Memory B cell (primary cell): ENCODE measurements at regions not wholly inside any gene's neighbourhood (a gene's known extent, or its start where the extent isn't known, plus 50 kb on each side); places are given as distances from the start of the nearest gene placed in this dataset.

ENCODE experiments used
- ATAC-seq: fragments of 150-1000 bp; cut with Tn5 transposase; 2 replicates; pipeline ENCODE4 v1.10.0; 2021; ENCODE audit warnings: low read depth, mild to moderate bottlenecking, moderate library complexity
- DNase-seq, 2 donors: peaks; one replicate each; pipeline ENCODE4 v3.0.0; 2022; ENCODE audit warnings: low spot score in 2 of 2
- H3K27ac Mint-ChIP-seq: one replicate; pipeline ENCODE4 v1.8.0; 2022; ENCODE audit warnings: mild to moderate bottlenecking, moderate library complexity, mixed read lengths
- H3K27me3 Mint-ChIP-seq: one replicate; pipeline ENCODE4 v1.8.0; 2022; ENCODE audit warnings: mixed read lengths
- H3K36me3 Mint-ChIP-seq: one replicate; pipeline ENCODE4 v1.8.0; 2022; ENCODE audit warnings: mild to moderate bottlenecking, mixed read lengths
- H3K4me1 Mint-ChIP-seq: one replicate; pipeline ENCODE4 v1.8.0; 2022; ENCODE audit warnings: mixed read lengths
- H3K4me3 Mint-ChIP-seq: one replicate; pipeline ENCODE4 v1.8.0; 2022; ENCODE audit warnings: mild to moderate bottlenecking, moderate library complexity, mixed read lengths
- H3K9me3 Mint-ChIP-seq: one replicate; pipeline ENCODE4 v1.8.0; 2022; ENCODE audit warnings: mixed read lengths

DNA sequence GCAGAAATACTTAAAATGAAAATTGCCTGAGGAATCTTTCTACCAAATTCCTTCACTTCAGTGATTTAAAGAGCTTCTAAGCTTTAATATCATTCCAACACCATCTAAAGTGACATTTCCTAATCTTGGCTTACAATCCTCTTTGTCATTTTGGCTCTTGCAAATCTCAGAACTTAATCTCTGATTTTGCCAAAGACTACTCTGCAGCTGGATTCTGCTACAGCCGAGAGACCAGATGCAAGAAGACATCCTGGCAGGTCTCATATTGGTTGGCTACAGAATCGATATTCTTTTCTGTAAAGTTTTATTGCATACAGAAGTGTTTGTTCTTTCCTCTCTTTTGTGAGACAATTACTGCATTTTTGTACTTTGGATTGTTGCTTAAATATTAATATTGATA lies 716.5 kb upstream of the LRATD1 start:
- no peak for ATAC-seq
- Mint-ChIP-seq H3K27ac (no peak overlapping the region), H3K36me3 (no peaks in the 10 kb centered on the region), H3K27me3 (no peaks in the 10 kb centered on the region), H3K9me3 (peaks cover 2% of the 10 kb centered on the region), H3K4me3 (no peak overlapping the region), H3K4me1 (no peaks in the 10 kb centered on the region)
- no peak for DNase-seq

DNA sequence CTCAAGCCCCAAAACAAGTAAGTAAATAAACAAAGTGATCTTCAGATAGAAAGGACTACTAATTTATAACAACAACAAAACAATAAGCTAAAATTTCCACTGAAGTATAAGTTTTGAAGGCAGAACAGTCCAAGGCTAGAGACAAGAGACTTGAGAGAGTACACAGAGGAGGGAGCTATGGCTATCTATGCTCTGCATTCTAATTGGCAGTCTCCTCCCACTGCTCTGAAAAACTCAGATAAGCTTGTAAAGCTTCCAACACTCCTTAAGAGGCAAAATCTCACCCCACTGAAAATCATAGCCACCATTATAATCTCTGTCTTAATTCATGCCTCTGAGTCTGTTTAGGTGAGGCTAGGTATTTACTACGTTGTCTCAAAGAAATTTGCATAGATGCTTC lies 714.6 kb upstream of the LRATD1 start:
- ATAC-seq, result no peak
- no peaks in the 10 kb centered on the region for H3K36me3 Mint-ChIP-seq
- H3K4me3 Mint-ChIP-seq, result no peak overlapping the region
- H3K27ac Mint-ChIP-seq, result no peak overlapping the region
- no peak for DNase-seq
- H3K27me3 Mint-ChIP-seq, result no peaks in the 10 kb centered on the region
- H3K4me1 Mint-ChIP-seq, result no peaks in the 10 kb centered on the region
- peaks cover 2% of the 10 kb centered on the region for H3K9me3 Mint-ChIP-seq

DNA sequence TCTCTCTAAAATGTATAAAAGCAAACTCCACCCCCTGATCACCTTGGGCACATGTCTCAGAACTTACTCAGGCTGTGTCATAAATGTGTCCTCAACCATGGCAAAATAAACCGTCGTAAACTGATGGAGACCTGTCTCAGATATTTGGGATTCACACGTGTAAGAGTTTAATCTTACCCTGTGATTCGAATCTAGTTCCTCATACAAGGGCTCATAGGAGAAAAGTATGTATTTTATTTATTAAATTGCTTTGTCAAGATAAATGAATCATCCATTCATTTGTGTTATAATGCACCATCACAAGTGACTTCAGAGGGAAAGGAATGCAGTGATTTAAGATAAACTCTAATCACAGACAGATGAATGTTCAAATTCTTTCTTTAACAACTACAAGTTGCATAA lies 712.5 kb upstream of the LRATD1 start:
- H3K36me3 Mint-ChIP-seq, result no peaks in the 10 kb centered on the region
- no peak for DNase-seq
- ATAC-seq, result no peak
- peaks cover 2% of the 10 kb centered on the region for H3K9me3 Mint-ChIP-seq
- no peaks in the 10 kb centered on the region for H3K4me1 Mint-ChIP-seq
- no peaks in the 10 kb centered on the region for H3K27me3 Mint-ChIP-seq
- H3K27ac Mint-ChIP-seq, result no peak overlapping the region
- no peak overlapping the region for H3K4me3 Mint-ChIP-seq

DNA sequence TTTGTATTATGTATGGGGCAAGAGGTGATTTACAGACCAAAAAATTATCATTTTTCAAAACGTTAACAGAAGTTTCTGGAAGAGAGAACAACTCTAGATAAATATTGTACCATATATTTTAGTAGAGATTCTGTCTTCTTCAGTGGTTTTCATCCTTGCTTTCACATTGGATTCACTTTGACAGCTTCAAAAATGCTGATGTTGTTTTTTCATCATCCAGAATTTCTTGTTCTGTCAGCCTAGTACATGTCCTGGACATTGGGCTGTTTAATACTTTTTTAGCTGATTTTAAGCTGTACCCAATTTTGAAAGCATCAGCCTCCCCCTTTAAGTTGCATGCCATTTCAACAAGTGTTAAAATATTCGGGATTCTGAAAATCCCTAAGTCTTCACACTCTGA lies 711.3 kb upstream of the LRATD1 start:
- H3K27me3 Mint-ChIP-seq, result no peaks in the 10 kb centered on the region
- no peaks in the 10 kb centered on the region for H3K4me1 Mint-ChIP-seq
- DNase-seq (no peak), ATAC-seq (no peak)
- H3K4me3 Mint-ChIP-seq, result no peak overlapping the region
- H3K9me3 Mint-ChIP-seq, result peaks cover 2% of the 10 kb centered on the region
- H3K27ac Mint-ChIP-seq, result no peak overlapping the region
- H3K36me3 Mint-ChIP-seq, result no peaks in the 10 kb centered on the region

DNA sequence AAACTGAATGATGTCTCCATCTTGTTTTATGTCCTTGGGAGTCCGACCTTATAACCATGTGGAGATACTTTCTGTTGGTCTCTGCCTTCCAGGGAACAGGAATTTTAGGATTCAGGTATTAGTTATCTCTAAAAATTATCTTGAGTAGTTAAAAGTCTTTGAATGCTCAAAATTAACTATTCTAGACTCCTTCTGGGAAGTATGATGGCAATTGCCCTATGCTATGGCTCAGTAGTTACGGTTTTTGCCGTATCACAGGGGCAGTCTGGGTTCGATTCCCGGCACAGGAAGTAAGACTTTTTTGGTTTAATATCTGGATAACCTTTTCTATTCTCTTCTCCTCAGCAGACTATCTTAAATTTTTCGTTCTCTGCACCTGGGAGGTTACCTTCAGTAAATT lies 708.7 kb upstream of the LRATD1 start:
- no peak for ATAC-seq
- Mint-ChIP-seq H3K27ac (no peak overlapping the region), H3K4me3 (no peak overlapping the region), H3K36me3 (no peaks in the 10 kb centered on the region), H3K9me3 (peaks cover 2% of the 10 kb centered on the region), H3K27me3 (no peaks in the 10 kb centered on the region), H3K4me1 (no peaks in the 10 kb centered on the region)
- no peak for DNase-seq

DNA sequence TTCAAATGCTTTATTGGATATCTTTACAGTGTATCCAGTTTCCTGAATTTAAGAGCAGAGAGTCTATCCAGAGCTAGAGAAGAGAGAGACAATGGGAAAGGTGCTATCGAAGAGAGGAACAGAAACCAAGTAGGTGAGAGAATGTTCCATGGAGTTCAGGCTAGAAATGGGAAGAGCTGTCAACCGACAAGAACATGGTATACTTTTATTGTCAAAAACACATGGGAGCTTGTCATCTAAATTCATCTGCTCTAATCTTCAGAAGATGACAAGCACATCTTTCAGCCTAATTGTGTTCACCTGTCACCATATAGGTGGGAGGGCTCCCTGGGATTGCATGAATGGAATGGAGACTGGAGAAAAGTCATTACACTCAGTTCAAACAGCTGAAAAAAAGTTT lies 690.4 kb upstream of the LRATD1 start:
- no peak for ATAC-seq
- Mint-ChIP-seq H3K27me3 (no peaks in the 10 kb centered on the region), H3K4me1 (no peaks in the 10 kb centered on the region)

DNA sequence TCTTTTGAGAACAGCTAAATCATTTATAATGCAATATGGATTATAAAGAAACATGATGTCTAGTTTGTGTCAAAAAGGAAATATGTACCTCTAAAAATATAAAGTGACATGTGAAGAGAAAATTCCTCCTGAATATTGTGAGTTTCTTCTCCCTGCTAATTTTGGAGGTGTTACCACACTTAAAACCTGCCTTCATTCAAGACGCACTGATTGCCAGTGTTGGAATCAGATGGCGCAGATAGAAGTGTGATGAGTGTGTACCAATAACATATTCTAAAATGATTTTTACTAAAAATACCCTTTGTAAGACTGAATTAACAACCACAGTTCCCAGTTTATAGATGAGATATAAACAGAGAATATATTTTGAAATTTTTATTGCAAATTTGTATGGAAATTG lies 681.8 kb upstream of the LRATD1 start:
- Mint-ChIP-seq H3K9me3 (peaks cover 5% of the 10 kb centered on the region), H3K27ac (no peak overlapping the region), H3K4me3 (no peak overlapping the region), H3K36me3 (no peaks in the 10 kb centered on the region), H3K4me1 (no peaks in the 10 kb centered on the region), H3K27me3 (no peaks in the 10 kb centered on the region)
- ATAC-seq (no peak), DNase-seq (no peak)

More for the DNA sequence above, 690.4 kb upstream of the LRATD1 start:
- Mint-ChIP-seq H3K36me3 (no peaks in the 10 kb centered on the region), H3K27ac (no peak overlapping the region), H3K9me3 (peaks cover 4% of the 10 kb centered on the region), H3K4me3 (no peak overlapping the region)
- no peak for DNase-seq

DNA sequence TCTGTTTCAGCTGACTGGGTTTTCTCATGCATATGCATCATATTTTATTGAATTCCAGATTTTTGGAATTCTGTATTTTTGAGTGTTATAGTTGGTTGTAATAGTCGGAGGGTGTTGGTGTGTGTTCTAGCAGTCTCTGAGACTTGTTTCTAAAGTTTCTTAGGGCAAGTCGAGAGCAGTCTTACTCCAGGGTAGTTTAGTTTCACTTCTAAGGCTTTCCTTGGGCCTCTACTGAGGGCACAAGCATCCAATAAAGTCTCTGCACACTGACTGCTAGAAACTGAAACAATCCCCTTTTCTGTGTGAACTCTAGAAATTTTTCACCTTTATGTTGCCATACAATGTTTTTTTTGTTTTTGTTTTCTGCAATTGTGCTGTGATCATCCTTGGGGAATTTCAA lies 663.7 kb upstream of the LRATD1 start:
- H3K27ac Mint-ChIP-seq, result no peak overlapping the region
- ATAC-seq (no peak), DNase-seq (no peak)
- no peaks in the 10 kb centered on the region for H3K27me3 Mint-ChIP-seq
- H3K4me3 Mint-ChIP-seq, result no peak overlapping the region
- no peaks in the 10 kb centered on the region for H3K36me3 Mint-ChIP-seq
- H3K4me1 Mint-ChIP-seq, result no peaks in the 10 kb centered on the region
- H3K9me3 Mint-ChIP-seq, result peaks cover 1% of the 10 kb centered on the region

DNA sequence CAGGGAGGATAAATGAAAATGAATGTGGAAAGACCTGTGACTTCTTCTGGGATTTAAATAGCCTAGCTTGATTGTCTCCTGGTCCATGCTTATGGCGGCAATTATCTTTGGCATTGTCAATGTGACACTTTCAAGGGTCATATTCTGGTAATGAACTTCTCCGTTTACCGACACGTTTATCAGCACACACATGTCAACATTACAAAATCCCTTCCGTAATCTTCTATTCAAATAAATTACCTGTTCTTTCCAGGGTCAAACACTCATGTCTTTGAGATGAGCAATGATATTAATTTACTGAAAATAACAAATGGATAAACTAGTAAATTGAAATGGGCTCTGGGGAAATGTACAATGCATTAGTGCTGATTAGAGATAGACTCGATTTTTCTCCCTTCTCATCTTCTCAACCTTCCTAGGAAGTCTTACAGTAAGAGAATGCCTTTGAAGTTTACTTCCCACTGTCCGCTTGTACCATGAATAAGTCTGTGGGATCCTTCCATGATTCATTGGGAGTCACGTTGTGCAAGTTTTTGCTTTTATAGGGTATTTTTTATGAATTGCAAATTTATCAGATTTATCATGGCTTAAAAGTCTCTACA lies 646.3 kb upstream of the LRATD1 start:
- H3K36me3 Mint-ChIP-seq, result no peaks in the 10 kb centered on the region

DNA sequence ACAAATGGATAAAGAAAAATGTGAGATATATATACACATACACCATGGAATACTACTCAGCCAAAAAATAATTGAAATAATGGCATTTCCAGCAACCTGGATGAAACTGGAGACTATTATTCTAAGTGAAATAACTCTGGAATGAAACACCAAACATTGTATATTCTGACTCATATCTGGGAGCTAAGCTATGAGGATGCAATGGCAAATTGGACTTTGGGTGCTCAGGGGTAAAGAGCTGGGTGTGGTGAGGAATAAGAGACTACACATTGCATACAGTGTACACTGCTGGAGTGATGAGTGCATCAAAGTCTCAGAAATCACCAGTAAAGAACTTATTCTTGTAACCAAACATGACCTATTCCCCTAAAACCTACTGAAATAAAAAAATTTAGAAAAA lies 636.0 kb upstream of the LRATD1 start:
- H3K27ac Mint-ChIP-seq, result no peak overlapping the region
- H3K27me3 Mint-ChIP-seq, result no peaks in the 10 kb centered on the region
- no peaks in the 10 kb centered on the region for H3K36me3 Mint-ChIP-seq
- peaks cover 12% of the 10 kb centered on the region for H3K9me3 Mint-ChIP-seq
- no peak for ATAC-seq
- DNase-seq, result no peak
- no peak overlapping the region for H3K4me3 Mint-ChIP-seq
- no peaks in the 10 kb centered on the region for H3K4me1 Mint-ChIP-seq

More for the DNA sequence above, 646.3 kb upstream of the LRATD1 start:
- Mint-ChIP-seq H3K27me3 (no peaks in the 10 kb centered on the region), H3K9me3 (peaks cover 7% of the 10 kb centered on the region), H3K4me3 (no peak overlapping the region), H3K4me1 (no peaks in the 10 kb centered on the region), H3K27ac (no peak overlapping the region)
- no peak for ATAC-seq
- no peak for DNase-seq

DNA sequence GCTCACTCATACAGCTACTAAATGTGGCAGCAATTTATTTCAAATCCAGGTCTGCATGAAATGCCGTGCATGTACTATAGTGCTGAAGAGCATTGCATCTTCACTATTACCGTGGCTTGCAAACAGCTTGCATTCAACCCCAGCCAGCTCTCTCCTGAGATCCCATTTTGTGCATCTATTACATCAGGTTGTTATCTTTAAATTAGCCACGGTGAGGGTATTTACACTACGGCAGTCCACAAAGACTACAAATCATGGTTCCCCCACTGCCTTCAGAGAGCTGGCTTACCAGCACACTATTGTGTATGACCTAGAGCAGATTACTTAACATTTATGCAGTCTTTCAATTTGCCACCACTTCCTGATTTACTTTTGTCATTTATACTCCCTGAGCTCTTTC lies 621.3 kb upstream of the LRATD1 start:
- ATAC-seq, result no peak
- Mint-ChIP-seq H3K4me1 (no peaks in the 10 kb centered on the region), H3K36me3 (no peaks in the 10 kb centered on the region), H3K4me3 (no peak overlapping the region), H3K9me3 (peaks cover 5% of the 10 kb centered on the region), H3K27ac (no peak overlapping the region), H3K27me3 (no peaks in the 10 kb centered on the region)
- no peak for DNase-seq

DNA sequence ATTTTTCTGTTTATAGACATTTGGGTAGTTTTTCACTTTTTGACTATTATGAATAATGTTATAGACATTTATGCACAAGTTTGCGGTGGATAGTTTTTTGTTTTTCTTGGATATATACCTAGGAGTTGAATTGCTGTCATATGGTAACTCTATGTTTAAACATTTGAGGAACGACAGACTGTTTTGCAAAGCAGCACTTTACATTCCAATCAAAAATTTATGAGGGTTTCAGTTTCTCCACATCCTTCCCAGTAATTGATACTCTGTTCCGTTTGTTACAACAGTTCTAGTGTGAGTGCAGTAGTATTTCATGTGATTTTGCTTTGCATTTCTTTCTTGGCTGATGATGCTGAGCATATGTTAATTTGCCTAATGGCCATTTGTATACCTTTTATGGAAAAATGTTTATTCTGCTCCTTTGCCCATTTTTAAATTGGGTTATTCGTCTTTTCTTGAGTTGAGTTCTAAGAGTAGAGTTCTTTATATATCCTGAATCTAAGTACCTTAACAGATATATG lies 617.3 kb upstream of the LRATD1 start:
- DNase-seq (no peak), ATAC-seq (no peak)
- no peaks in the 10 kb centered on the region for H3K27me3 Mint-ChIP-seq
- H3K4me3 Mint-ChIP-seq, result no peak overlapping the region
- no peaks in the 10 kb centered on the region for H3K4me1 Mint-ChIP-seq
- H3K27ac Mint-ChIP-seq, result no peak overlapping the region
- no peaks in the 10 kb centered on the region for H3K36me3 Mint-ChIP-seq
- H3K9me3 Mint-ChIP-seq, result no peaks in the 10 kb centered on the region

DNA sequence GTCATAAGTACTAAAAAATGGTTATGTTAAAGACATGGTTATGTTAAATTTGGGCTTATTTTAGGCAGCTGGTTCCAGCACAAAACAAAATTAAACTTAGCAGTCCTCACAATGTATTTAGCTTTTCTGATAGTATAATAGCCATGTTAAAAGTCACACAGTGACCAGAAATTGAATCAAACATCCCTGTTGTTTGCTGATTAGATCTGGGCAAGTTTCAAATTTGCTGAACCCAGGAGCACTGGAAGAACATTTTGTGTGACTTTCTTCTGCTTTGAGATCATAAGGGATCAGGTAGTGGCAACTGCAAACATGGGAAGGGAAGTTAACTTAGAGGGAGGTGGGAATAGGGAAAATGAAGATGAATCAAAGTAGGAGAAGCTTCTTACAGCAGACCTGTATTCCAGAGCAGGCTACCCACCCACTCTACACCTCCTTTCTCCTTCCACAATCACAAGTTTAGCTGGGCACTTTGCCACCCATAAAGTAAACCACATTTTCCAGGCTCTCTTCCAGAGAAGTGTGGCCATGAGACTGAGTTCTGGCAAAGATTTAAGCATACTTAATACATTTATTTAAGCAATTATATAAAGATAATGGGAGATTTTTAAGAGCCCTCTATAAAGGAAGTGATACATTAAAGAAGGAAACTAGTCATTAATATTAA lies 616.1 kb upstream of the LRATD1 start:
- no peaks in the 10 kb centered on the region for H3K9me3 Mint-ChIP-seq
- no peak for DNase-seq
- no peaks in the 10 kb centered on the region for H3K4me1 Mint-ChIP-seq
- H3K27ac Mint-ChIP-seq, result no peak overlapping the region
- no peak for ATAC-seq
- no peaks in the 10 kb centered on the region for H3K27me3 Mint-ChIP-seq
- no peak overlapping the region for H3K4me3 Mint-ChIP-seq
- H3K36me3 Mint-ChIP-seq, result no peaks in the 10 kb centered on the region

DNA sequence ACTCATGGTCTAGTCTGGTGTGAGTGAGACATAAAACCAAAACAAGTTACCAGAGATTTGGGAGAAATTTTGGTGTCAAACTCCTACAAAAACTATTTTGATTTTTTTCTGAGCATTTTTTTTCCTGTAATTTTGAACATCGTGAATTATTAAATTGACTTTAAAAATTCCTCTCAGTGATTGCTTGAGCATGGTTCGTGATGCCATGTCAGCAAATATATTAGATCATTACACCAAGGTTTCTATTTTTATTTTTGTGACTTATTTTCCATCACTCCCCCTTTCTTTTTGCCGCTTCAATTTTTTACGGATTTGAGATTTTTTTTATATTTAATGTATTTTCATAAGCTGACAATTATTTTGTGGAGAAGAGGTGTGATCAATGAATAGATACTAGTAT lies 613.9 kb upstream of the LRATD1 start:
- no peak overlapping the region for H3K4me3 Mint-ChIP-seq
- H3K27me3 Mint-ChIP-seq, result no peaks in the 10 kb centered on the region
- H3K36me3 Mint-ChIP-seq, result no peaks in the 10 kb centered on the region
- H3K9me3 Mint-ChIP-seq, result no peaks in the 10 kb centered on the region
- no peak for ATAC-seq
- H3K4me1 Mint-ChIP-seq, result no peaks in the 10 kb centered on the region
- no peak overlapping the region for H3K27ac Mint-ChIP-seq
- no peak for DNase-seq

DNA sequence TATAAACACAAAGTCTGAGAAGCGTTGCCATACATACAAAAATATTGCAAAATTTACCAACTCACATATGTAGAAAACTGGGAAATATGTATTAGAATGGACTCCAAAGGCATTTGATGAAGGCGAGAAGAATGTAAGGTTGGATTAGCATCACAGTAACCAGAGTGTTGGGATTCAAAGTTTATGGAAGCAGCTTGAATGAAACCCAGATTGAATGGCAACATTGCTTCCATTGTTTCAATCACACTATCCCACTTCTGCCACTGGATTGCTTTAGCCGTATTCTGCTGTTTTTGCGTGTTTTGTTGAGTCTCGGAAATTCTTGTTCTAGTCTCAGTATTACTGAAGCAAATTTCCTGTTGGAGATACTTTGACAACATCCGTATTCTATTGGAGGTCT lies 609.0 kb upstream of the LRATD1 start:
- Mint-ChIP-seq H3K4me1 (no peaks in the 10 kb centered on the region), H3K9me3 (no peaks in the 10 kb centered on the region)
- DNase-seq, result no peak

More for the DNA sequence above, 609.0 kb upstream of the LRATD1 start:
- no peak overlapping the region for H3K27ac Mint-ChIP-seq
- no peak for ATAC-seq
- no peak overlapping the region for H3K4me3 Mint-ChIP-seq
- no peaks in the 10 kb centered on the region for H3K36me3 Mint-ChIP-seq
- no peaks in the 10 kb centered on the region for H3K27me3 Mint-ChIP-seq
